Breast epithelium (tissue), 4 donors: ENCODE measurements at regions not wholly inside any gene's neighbourhood (a gene's known extent, or its start where the extent isn't known, plus 50 kb on each side); places are given as distances from the start of the nearest gene placed in this dataset.

Source experiments
- DNase-seq, 2 donors: peaks; one replicate each; pipeline ENCODE4 v3.0.0-alpha.2; 2019; ENCODE audit warnings: low spot score in 2 of 2
- H3K27ac ChIP-seq, 2 donors: fragments of 200-600 bp; sonication (generic) in 1 of 2; one replicate each; pipeline ENCODE4 v1.5.1; 2016 to 2019; ENCODE audit warnings: mild to moderate bottlenecking in 1 of 2
- H3K27me3 ChIP-seq, 2 donors: fragments of 200-600 bp; sonication (generic) in 1 of 2; one replicate each; pipeline versions ENCODE4 v1.5.1 to v1.6.0; 2017 to 2019; ENCODE audit warnings: control low read depth in 1 of 2, mild to moderate bottlenecking in 1 of 2
- H3K36me3 ChIP-seq: fragments of 200-600 bp; one replicate; pipeline ENCODE4 v1.5.1; 2019
- H3K4me1 ChIP-seq, 2 donors: fragments of 200-600 bp; sonication (generic); one replicate each; pipeline ENCODE4 v1.5.1; 2016 to 2019; ENCODE audit warnings: control low read depth in 1 of 2
- H3K4me3 ChIP-seq, 3 donors: fragments of 200-600 bp; sonication (generic); 1 replicate in 2 of 3; 2 replicates in 1 of 3; pipeline ENCODE4 v1.5.1; 2016 to 2019; ENCODE audit warnings: mild to moderate bottlenecking in 3 of 3, moderate library complexity in 2 of 3
- H3K9me3 ChIP-seq, 2 donors: fragments of 200-600 bp; sonication (generic) in 1 of 2; one replicate each; pipeline ENCODE4 v1.5.1; 2016 to 2019; ENCODE audit warnings: control low read depth in 1 of 2
- POLR2A ChIP-seq: fragments of 450-650 bp; IDR thresholded peaks from one replicate; pipeline ENCODE4 v1.6.1; 2016; ENCODE audit warnings: antibody characterized with exemption, mild to moderate bottlenecking, moderate library complexity
- POLR2AphosphoS5 ChIP-seq, 3 donors: sonication (generic); formaldehyde crosslinking; IDR thresholded peaks; one replicate each; pipeline ENCODE4 v1.6.1; 2017; ENCODE audit warnings: antibody characterized with exemption in 3 of 3
- intact Hi-C: fragments of 100-400 bp; cut with DNase I; formaldehyde crosslinking; loops from one replicate; pipeline ENCODE4 v1.15.1; 2023; ENCODE audit warnings: low total_unique reads
- TF ChIP-seq, protein P1 (sequence below), 3 donors: fragments of 450-650 bp; IDR thresholded peaks; one replicate each; pipeline ENCODE4 v1.5.1; 2016 to 2017; ENCODE audit warnings: antibody characterized with exemption in 3 of 3, mild to moderate bottlenecking in 3 of 3, moderate library complexity in 3 of 3

- H3K27ac ChIP-seq: no peak overlapping the region
- no peaks in the 10 kb centered on the region for H3K36me3 ChIP-seq
- H3K4me3 ChIP-seq: no peak overlapping the region
- H3K9me3 ChIP-seq: no peaks in the 10 kb centered on the region
- intact Hi-C loops: no loop called here
- TF ChIP-seq POLR2A: no peak
- TF ChIP-seq, protein P1, sequence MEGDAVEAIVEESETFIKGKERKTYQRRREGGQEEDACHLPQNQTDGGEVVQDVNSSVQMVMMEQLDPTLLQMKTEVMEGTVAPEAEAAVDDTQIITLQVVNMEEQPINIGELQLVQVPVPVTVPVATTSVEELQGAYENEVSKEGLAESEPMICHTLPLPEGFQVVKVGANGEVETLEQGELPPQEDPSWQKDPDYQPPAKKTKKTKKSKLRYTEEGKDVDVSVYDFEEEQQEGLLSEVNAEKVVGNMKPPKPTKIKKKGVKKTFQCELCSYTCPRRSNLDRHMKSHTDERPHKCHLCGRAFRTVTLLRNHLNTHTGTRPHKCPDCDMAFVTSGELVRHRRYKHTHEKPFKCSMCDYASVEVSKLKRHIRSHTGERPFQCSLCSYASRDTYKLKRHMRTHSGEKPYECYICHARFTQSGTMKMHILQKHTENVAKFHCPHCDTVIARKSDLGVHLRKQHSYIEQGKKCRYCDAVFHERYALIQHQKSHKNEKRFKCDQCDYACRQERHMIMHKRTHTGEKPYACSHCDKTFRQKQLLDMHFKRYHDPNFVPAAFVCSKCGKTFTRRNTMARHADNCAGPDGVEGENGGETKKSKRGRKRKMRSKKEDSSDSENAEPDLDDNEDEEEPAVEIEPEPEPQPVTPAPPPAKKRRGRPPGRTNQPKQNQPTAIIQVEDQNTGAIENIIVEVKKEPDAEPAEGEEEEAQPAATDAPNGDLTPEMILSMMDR (IDR thresholded peaks at IDR 0.05): no peak
- no peak for TF ChIP-seq POLR2AphosphoS5 (IDR thresholded peaks at IDR 0.05)
- no peaks in the 10 kb centered on the region for H3K4me1 ChIP-seq
- DNase-seq: no peak
- H3K27me3 ChIP-seq: no peaks in the 10 kb centered on the region
These were observed 55.6 kb upstream of the ABCD3 start for GRCh38 chr1:94362466-94363058.

DNA sequence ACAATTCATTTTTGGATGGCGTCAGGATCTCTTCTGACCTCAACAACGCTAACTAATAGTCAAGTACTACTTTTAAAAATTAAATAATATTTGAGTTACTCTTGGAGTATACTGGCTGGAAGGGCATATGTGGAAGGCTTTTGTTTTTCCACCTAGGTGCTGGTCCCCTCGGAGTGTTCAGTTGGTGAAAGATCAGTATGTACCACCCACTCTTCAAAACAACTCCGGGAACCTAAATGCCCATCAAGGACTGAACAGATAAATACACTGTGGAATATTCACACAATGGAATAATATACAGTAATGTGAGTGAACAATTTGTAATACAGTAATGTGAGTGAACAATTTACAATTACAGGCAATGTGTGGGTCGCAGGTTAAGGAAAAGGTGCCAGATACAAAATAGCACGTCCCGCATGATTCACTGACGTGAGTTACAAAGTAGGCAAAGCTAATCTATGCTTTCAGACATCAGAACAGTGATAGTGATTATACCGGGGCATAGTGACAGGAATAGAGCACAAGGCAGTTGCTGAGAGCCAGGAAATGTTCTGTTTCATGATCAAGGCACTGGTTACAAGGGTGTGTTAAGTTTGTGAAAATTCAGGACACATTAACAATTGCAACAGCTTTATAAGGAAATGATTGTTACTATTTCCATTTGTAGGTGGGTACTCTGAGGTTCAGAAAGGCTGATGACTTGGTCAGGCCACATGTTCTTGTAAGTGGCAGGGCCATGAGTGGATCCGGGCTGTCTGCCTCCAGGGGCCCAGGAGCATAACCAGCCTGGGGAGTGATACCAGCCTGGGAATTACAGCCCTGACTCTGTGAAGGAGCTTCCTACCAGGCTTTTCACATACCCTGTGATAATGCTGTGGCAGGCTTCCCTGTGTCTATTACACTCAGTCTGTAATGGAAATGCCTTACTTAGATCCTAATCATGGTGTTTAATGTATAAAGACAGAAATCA, 59.3 kb upstream of the ABCD3 start:
- no peaks in the 10 kb centered on the region for H3K9me3 ChIP-seq
- intact Hi-C loops: no loop called here
- no peak overlapping the region for H3K27ac ChIP-seq
- no peak for DNase-seq
- no peaks in the 10 kb centered on the region for H3K36me3 ChIP-seq
- H3K27me3 ChIP-seq: no peaks in the 10 kb centered on the region
- no peaks in the 10 kb centered on the region for H3K4me1 ChIP-seq
- TF ChIP-seq, protein P1 (IDR thresholded peaks at IDR 0.05): no peak
- TF ChIP-seq POLR2A (no peak), POLR2AphosphoS5 (IDR thresholded peaks at IDR 0.05) (no peak)
- H3K4me3 ChIP-seq: no peak overlapping the region

DNA sequence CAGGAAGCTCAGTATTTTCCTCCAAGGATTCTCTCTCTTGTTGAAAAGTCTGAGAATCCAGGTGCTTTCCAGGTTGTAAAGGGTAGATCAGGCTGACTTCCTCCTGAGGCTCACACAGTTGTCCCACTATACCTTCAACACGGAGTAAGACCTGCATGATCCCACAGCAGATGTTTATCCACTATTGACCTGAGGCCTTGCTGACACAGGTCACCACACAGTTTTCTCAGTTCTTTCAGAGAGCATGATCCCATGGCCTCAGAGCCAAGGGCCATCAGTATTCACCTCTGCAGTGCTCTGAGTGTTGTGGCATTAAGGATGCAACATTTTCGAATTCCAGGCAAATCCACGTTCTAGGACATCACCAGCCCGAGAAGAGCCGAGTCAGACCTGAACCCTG, 60.5 kb upstream of the ABCD3 start:
- Histone ChIP-seq H3K4me3 (no peak overlapping the region), H3K27me3 (no peaks in the 10 kb centered on the region), H3K4me1 (no peaks in the 10 kb centered on the region), H3K27ac (no peak overlapping the region), H3K36me3 (no peaks in the 10 kb centered on the region), H3K9me3 (no peaks in the 10 kb centered on the region)
- no peak for DNase-seq
- intact Hi-C loops: no loop called here
- TF ChIP-seq POLR2AphosphoS5 (IDR thresholded peaks at IDR 0.05) (no peak), POLR2A (no peak)
- TF ChIP-seq, protein P1 (IDR thresholded peaks at IDR 0.05): no peak

- no peak for TF ChIP-seq POLR2A
- TF ChIP-seq, protein P1 (IDR thresholded peaks at IDR 0.05): no peak
- TF ChIP-seq POLR2AphosphoS5 (IDR thresholded peaks at IDR 0.05): no peak
- Histone ChIP-seq H3K36me3 (no peaks in the 10 kb centered on the region), H3K27me3 (no peaks in the 10 kb centered on the region), H3K27ac (no peak overlapping the region), H3K4me1 (no peaks in the 10 kb centered on the region), H3K9me3 (no peaks in the 10 kb centered on the region), H3K4me3 (no peak overlapping the region)
- intact Hi-C loops: no loop called here
- DNase-seq: no peak
These were observed 62.7 kb upstream of the ABCD3 start for GRCh38 chr1:94355485-94355980.

GRCh38 chr1:94351481-94351880, 66.7 kb upstream of the ABCD3 start:
- no peak for TF ChIP-seq POLR2A
- TF ChIP-seq, protein P1 (IDR thresholded peaks at IDR 0.05): no peak
- no peak for TF ChIP-seq POLR2AphosphoS5 (IDR thresholded peaks at IDR 0.05)
- Histone ChIP-seq H3K9me3 (no peaks in the 10 kb centered on the region), H3K4me1 (no peaks in the 10 kb centered on the region), H3K4me3 (no peak overlapping the region), H3K27me3 (no peaks in the 10 kb centered on the region), H3K27ac (no peak overlapping the region), H3K36me3 (no peaks in the 10 kb centered on the region)
- intact Hi-C loops: no loop called here
- DNase-seq: no peak
